GM23338 (cell line): ENCODE measurements at regions not wholly inside any gene's neighbourhood (a gene's known extent, or its start where the extent isn't known, plus 50 kb on each side); places are given as distances from the start of the nearest gene placed in this dataset.

Source experiments
- CTCF ChIP-seq, 2 experiments: fragments of 200-600 bp in 1 of 2; sonication (generic) in 1 of 2; conservative IDR thresholded peaks; 2 replicates each; pipeline versions ENCODE4 v1.5.1 to v1.6.1; 2016 to 2017; ENCODE audit warnings: antibody characterized with exemption in 2 of 2, low read depth in 2 of 2, mild to moderate bottlenecking in 2 of 2, moderate library complexity in 1 of 2
- POLR2AphosphoS5 ChIP-seq: IDR thresholded peaks from 2 replicates; pipeline ENCODE4 v1.6.1; 2016; ENCODE audit warnings: antibody characterized with exemption, low read depth
- REST ChIP-seq: IDR thresholded peaks from one replicate; pipeline ENCODE4 v1.6.1; 2018; ENCODE audit warnings: antibody characterized with exemption; ENCODE audit not compliant: unreplicated experiment

GRCh38 chrX:33465137-33465536 is 253.8 kb upstream of the DMD start:
- TF ChIP-seq REST (no peak), CTCF (conservative IDR thresholded peaks at IDR 0.05; ENCODE audit: low read depth in 2 of 2) (peak; percentile 18 to 36; a peak in 2 of 4 replicates), POLR2AphosphoS5 (no peak)
